Stimulated activated naive B cell treated with anti-CD40 and anti-IgM and Interleukin-4, amounts not matched to agents 10 μg/mL and 1 μg/mL and 100 μg/mL, for 72 hours (primary cell): ENCODE measurements at regions not wholly inside any gene's neighbourhood (a gene's known extent, or its start where the extent isn't known, plus 50 kb on each side); places are given as distances from the start of the nearest gene placed in this dataset.
"Not testable (repeated sequence)": the region's sequence is repeated elsewhere in the genome, so short reads cannot be mapped to it uniquely, and the experiment has no call there.

Source experiments
- ATAC-seq, 2 donors: fragments of 150-1000 bp; cut with Tn5 transposase; replicated peaks; 2 replicates each; pipeline ENCODE4 v1.10.0; 2021; ENCODE audit warnings: moderate library complexity in 1 of 2
- DNase-seq: peaks from one replicate; pipeline ENCODE4 v3.0.0; 2021
- H3K27ac Mint-ChIP-seq: one replicate; pipeline ENCODE4 v1.8.0; 2022; ENCODE audit warnings: mild to moderate bottlenecking, mixed read lengths
- H3K27me3 Mint-ChIP-seq, 2 donors: one replicate each; pipeline ENCODE4 v1.8.0; 2022; ENCODE audit warnings: mixed read lengths in 2 of 2
- H3K36me3 Mint-ChIP-seq, 2 donors: one replicate each; pipeline ENCODE4 v1.8.0; 2022; ENCODE audit warnings: mixed read lengths in 2 of 2, mild to moderate bottlenecking in 1 of 2
- H3K4me1 Mint-ChIP-seq, 2 donors: one replicate each; pipeline ENCODE4 v1.8.0; 2022; ENCODE audit warnings: mixed read lengths in 2 of 2, mild to moderate bottlenecking in 1 of 2
- H3K4me3 Mint-ChIP-seq, 2 donors: one replicate each; pipeline ENCODE4 v1.8.0; 2022; ENCODE audit warnings: mild to moderate bottlenecking in 2 of 2, mixed read lengths in 2 of 2, moderate library complexity in 1 of 2
- H3K9me3 Mint-ChIP-seq, 2 donors: one replicate each; pipeline ENCODE4 v1.8.0; 2022; ENCODE audit warnings: mixed read lengths in 2 of 2, mild to moderate bottlenecking in 1 of 2

DNA sequence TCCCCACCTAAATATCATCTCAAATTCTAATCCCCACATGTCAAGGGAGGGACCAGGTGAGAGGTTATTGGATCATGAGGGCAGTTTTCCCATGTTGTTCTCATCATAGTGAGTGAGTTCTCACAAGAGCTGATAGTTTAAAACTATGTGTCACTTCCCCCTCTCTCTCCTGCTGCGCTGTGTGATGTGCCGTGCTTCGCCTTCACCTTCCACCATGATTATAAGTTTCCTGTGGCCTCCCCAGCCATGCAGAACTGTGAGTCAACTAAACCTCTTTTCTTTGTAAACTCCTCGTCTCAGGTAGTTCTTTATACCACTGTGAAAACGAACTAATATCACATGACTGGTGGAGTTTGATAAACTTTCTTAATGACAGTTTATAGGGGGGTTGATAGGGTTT lies 839.5 kb downstream of the TMEM121 start:
- H3K36me3 Mint-ChIP-seq, H3K4me3 Mint-ChIP-seq, H3K9me3 Mint-ChIP-seq, H3K27ac Mint-ChIP-seq, DNase-seq, H3K4me1 Mint-ChIP-seq, H3K27me3 Mint-ChIP-seq: not testable (repeated sequence)
- peak; percentile 72 to 85 for ATAC-seq

DNA sequence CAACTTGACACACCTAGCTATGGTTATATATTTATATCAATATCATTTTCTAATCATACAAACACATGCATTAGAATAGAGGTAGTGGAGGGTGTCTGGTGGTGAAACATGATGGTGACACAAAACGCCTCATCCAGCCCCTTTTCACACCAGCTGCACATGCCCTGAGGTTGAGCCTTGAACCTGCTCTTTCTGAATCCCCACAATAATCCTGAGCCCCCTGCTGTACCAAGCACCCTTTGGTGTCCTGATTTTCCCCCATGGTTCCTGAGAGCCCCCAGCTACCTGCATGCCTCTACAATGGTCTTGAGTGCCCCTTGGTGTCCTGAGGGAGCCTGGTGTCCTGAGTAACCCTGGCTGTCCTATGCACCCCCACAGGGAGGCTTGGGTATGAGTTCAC lies 840.6 kb downstream of the TMEM121 start:
- ATAC-seq, DNase-seq, H3K4me1 Mint-ChIP-seq, H3K36me3 Mint-ChIP-seq, H3K4me3 Mint-ChIP-seq, H3K9me3 Mint-ChIP-seq, H3K27ac Mint-ChIP-seq, H3K27me3 Mint-ChIP-seq: not testable (repeated sequence)

DNA sequence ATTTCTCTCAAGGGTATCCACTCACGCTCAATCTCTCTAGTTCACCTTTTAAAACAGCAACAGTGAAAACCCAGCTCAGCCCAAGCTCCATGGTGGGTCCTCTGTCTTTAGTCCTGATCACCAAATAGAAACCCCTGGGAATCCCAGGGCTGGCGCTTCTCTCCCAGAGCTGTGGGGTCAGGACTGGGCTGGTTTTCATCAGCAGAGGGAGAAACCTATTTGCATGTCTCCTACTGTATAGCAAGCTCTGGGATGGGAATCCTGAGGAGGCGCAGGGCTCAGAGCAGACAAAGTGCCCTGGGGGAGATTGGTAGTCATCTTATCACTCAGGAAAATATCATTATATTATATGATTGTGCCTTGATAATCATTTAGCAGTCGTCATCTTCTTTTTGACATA lies 843.1 kb downstream of the TMEM121 start:
- H3K36me3 Mint-ChIP-seq, H3K27me3 Mint-ChIP-seq, ATAC-seq, H3K27ac Mint-ChIP-seq, H3K9me3 Mint-ChIP-seq, H3K4me3 Mint-ChIP-seq, DNase-seq: not testable (repeated sequence)
- H3K4me1 Mint-ChIP-seq: peaks cover 13 to 15% of the 10 kb centered on the region in 2 donors

DNA sequence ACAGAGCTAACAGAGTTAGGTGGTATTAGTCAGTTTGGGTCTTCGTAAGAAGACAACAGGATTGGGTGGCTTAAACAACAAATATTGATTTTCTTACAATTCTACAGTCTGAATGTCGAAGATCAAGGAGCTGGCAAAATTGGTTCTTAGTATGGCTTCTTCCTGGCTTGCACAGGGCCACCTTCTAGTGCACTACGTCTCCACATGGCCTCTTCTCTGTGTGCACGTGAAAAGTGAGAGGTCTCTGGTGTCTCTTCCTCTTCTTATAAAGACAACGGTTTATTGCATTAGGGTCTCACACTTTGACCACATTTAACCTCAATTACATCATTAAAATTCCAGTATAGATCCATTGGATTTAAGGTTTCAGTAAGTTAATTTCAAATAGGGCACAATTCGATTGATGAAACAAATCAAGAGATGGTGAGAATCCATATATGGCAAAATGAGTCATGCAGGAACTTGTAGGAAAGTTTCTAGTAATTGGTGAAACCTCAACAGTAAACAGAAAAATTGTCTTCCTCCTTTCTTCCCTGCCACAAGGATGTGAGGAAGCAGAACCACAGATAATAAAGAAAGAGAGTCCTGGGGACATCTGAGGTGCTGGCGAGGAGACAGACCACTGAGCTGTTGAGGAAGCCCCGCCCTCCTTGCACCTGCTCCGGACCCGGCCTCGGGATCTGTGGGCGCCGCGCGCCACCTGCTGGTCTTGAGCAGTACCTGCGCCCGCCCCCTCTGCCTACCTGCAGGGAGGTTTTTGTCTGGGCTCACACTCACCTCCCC lies 846.7 kb downstream of the TMEM121 start:
- ATAC-seq (peak; percentile 96), DNase-seq (peak; percentile 64)
- no peaks in the 10 kb centered on the region for H3K9me3 Mint-ChIP-seq
- peaks cover 11 to 15% of the 10 kb centered on the region in 2 donors for H3K4me1 Mint-ChIP-seq
- H3K27me3 Mint-ChIP-seq: no peaks in the 10 kb centered on the region
- peak overlapping the region; percentile 47 for H3K27ac Mint-ChIP-seq
- no peaks in the 10 kb centered on the region for H3K36me3 Mint-ChIP-seq
- peak overlapping the region; percentile 63 to 69 for H3K4me3 Mint-ChIP-seq

DNA sequence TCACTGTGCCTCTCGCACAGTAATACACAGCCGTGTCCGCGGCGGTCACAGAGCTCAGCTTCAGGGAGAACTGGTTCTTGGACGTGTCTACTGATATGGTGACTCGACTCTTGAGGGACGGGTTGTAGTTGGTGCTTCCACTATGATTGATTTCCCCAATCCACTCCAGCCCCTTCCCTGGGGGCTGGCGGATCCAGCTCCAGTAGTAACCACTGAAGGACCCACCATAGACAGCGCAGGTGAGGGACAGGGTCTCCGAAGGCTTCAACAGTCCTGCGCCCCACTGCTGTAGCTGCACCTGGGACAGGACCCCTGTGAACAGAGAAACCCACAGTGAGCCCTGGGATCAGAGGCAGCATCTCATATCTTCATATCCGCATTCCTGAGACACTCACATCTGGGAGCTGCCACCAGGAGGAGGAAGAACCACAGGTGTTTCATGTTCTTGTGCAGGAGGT lies 847.3 kb downstream of the TMEM121 start:
- Mint-ChIP-seq H3K4me3 (peak overlapping the region; percentile 63 to 69), H3K27ac (peak overlapping the region; percentile 47), H3K4me1 (peaks cover 11 to 15% of the 10 kb centered on the region in 2 donors)
- ATAC-seq, H3K9me3 Mint-ChIP-seq, H3K27me3 Mint-ChIP-seq, H3K36me3 Mint-ChIP-seq, DNase-seq: not testable (repeated sequence)

DNA sequence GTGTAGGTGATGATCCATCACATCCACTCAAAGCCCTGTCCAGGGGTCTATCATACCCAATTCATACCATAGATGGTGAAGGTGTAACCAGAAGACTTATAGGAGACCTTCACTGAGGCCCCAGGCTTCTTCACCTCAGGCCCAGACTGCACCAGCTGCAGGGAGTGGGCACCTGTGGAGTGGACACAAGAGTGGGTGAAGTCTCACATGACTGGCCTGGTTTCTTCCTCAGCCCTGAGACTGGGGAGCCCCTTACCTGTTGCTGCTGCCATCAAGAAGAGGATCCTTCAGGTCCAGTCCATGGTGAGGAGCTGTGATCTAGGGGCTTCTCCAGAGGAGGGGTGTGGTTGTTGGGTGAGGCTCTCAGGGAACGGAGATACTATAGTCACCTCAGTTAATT lies 851.0 kb downstream of the TMEM121 start:
- no peak for ATAC-seq
- H3K9me3 Mint-ChIP-seq: no peaks in the 10 kb centered on the region
- no peak overlapping the region for H3K4me3 Mint-ChIP-seq
- no peak overlapping the region for H3K27ac Mint-ChIP-seq
- H3K4me1 Mint-ChIP-seq: peaks cover 11 to 15% of the 10 kb centered on the region in 2 donors
- H3K27me3 Mint-ChIP-seq: no peaks in the 10 kb centered on the region
- DNase-seq: no peak
- H3K36me3 Mint-ChIP-seq: no peaks in the 10 kb centered on the region

DNA sequence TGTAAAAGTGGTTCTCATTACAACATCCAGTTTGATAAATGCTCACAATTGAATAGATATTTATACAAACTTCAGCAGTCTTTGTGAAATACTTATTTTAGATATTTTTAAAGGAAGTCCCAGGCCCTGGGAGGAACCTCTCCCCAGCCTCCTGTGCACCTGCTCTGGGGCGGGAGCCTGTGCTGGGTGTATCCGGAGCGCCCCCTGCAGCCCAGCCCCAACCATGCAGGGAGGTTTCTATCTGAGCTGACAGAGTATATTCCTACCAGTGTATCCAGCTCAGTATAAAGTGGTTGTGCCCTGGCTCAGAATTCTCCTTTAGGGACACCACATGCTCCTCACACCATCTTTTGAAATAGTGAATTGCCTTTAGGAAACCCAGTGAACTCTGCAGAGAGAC lies 851.8 kb downstream of the TMEM121 start:
- no peak overlapping the region for H3K27ac Mint-ChIP-seq
- DNase-seq: no peak

DNA sequence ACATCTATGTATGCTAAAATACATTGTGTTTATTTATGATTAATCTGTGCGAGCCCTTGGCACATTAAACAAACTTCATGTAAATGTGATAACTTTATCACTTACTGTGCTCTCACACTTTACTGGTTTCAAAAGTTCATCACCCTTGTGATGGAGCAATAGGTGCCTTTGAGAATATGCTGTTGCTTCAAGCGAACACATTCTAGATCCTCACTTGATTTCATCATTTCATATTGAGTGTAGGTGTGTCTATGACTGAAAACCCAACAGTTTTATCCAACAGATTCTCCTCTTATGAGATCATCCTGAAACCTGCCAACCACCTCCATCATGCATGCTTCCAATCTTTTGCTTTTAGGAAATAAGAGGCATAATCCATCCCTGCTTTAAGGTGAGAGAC lies 854.4 kb downstream of the TMEM121 start:
- Mint-ChIP-seq H3K4me1 (no peaks in the 10 kb centered on the region), H3K27ac (no peak overlapping the region)
- ATAC-seq: no peak

More for the DNA sequence above, 851.8 kb downstream of the TMEM121 start:
- Mint-ChIP-seq H3K9me3 (no peaks in the 10 kb centered on the region), H3K4me3 (no peak overlapping the region), H3K4me1 (peaks cover 7 to 11% of the 10 kb centered on the region in 2 donors), H3K36me3 (no peaks in the 10 kb centered on the region), H3K27me3 (no peaks in the 10 kb centered on the region)
- peak; percentile 59 to 71 for ATAC-seq

DNA sequence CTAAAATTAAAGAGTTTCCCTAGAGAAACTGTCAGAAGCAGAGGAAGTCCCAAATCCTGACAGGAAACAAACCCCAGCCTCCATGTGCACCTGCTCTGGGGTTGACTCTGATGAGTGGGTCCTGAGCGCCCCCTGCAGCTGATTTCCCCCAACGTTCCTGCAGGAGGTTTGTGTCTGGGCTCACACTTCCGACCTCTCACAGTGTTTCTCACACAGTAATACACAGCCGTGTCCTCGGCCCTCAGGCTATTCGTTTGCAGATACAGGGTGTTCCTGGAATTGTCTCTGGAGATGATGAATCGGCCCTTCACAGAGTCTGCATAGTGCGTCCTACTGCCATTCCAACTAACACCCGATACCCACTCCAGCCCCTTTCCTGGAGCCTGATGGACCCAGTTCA lies 862.8 kb downstream of the TMEM121 start:
- not testable (repeated sequence) for H3K27ac Mint-ChIP-seq

More for the DNA sequence above, 854.4 kb downstream of the TMEM121 start:
- Mint-ChIP-seq H3K9me3 (no peaks in the 10 kb centered on the region), H3K27me3 (no peaks in the 10 kb centered on the region), H3K4me3 (no peak overlapping the region), H3K36me3 (no peaks in the 10 kb centered on the region)
- DNase-seq: no peak

DNA sequence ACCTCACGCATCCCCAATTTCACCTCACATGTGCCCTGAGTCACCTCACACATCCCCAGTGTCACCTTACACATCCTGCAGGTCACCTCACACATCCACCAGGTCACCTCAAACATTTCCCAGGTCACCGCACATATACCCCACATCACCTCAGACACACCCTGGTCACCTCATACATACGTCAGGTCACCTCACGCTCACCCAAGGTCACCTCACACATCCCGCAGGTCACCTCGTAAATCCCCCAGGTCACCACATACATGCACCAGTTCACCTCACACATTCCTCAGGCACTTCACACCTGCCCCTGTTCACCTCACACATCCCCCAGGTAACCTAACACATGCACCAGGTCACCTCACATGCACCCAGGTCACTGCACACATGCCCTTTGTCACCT lies 864.0 kb downstream of the TMEM121 start:
- H3K9me3 Mint-ChIP-seq: no peaks in the 10 kb centered on the region
- DNase-seq: no peak
- H3K27ac Mint-ChIP-seq: no peak overlapping the region
- no peak for ATAC-seq
- H3K4me1 Mint-ChIP-seq: peaks cover 0 to 4% of the 10 kb centered on the region in 2 donors
- no peak overlapping the region for H3K4me3 Mint-ChIP-seq
- H3K27me3 Mint-ChIP-seq: peaks cover 15 to 16% of the 10 kb centered on the region in 2 donors
- H3K36me3 Mint-ChIP-seq: no peaks in the 10 kb centered on the region

More for the DNA sequence above, 862.8 kb downstream of the TMEM121 start:
- ATAC-seq, H3K4me3 Mint-ChIP-seq, H3K4me1 Mint-ChIP-seq, H3K9me3 Mint-ChIP-seq, DNase-seq, H3K36me3 Mint-ChIP-seq: not testable (repeated sequence)
- H3K27me3 Mint-ChIP-seq: peaks cover 15 to 16% of the 10 kb centered on the region in 2 donors

DNA sequence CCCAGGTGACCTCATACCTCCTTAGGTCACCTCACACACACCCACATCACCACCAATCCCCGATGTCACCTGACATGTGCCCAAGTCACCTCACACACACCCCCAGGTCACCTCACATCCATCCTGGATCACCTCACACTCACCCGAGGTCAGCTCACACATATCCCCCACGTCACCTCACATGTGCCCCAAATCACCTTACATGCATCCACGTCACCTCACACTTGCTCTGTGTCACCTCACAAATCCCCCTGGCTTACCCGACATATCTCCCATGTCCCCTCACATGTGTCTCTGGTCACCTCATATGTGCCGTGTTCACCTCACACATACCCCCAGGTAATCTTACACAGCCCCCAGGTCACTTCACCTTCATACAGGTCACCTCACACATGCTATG lies 864.6 kb downstream of the TMEM121 start:
- H3K27ac Mint-ChIP-seq: no peak overlapping the region
- H3K27me3 Mint-ChIP-seq: peaks cover 15 to 16% of the 10 kb centered on the region in 2 donors
- peaks cover 0 to 4% of the 10 kb centered on the region in 2 donors for H3K4me1 Mint-ChIP-seq
- DNase-seq: no peak
- no peak overlapping the region for H3K4me3 Mint-ChIP-seq
- H3K9me3 Mint-ChIP-seq: no peaks in the 10 kb centered on the region
- ATAC-seq: no peak
- no peaks in the 10 kb centered on the region for H3K36me3 Mint-ChIP-seq

DNA sequence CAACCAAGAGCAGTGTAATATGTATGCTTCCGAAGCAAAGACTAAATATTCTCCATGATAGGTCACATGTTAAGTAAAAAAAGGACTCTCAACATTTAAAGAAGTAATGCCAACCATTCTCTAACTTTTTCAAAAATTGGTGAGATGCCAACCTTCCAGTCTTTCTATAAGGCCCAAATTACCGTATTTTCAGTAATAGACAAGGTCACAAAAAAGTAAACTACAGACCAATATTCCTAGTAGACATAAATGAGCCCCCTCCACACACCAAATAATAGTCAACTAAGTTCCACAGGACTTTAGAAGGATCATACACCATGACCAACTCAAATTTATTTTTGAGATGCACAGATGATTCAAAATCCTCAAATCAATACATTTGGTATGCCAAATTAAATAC lies 867.4 kb downstream of the TMEM121 start:
- peaks cover 19 to 22% of the 10 kb centered on the region in 2 donors for H3K27me3 Mint-ChIP-seq
- H3K36me3 Mint-ChIP-seq: no peaks in the 10 kb centered on the region
- no peak for ATAC-seq
- no peak overlapping the region for H3K4me3 Mint-ChIP-seq
- DNase-seq: no peak
- no peaks in the 10 kb centered on the region for H3K9me3 Mint-ChIP-seq
- H3K27ac Mint-ChIP-seq: no peak overlapping the region
- peaks cover 8% of the 10 kb centered on the region in 2 donors for H3K4me1 Mint-ChIP-seq

DNA sequence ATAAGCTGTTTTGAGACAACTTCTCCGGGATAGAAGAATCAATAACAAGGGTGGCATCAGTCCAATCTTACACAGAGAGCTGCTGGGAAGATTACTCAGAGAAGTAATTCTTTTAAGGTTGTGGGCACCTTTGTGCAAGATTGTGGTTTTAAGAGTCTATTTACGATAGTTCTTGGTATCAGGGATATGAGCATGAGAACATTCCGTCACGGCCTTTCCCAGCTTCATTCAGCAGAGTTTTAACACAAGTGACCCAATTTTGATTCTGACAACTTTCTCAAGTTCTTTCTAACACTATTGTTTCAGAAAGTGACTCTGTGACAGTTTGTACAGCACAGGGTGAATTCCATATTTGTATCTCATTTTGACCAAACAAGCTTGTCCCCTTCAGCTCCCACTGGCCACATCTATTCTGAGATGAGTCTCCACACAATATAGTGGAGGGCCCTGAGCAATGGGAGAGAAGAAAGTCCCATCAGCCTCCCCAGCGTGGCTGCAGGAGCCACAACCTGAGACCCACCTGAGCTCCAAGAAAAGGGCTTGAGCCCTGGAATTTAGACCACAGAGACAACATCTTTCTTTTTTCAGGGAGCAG lies 869.2 kb downstream of the TMEM121 start:
- ATAC-seq (no peak), DNase-seq (no peak)
- Mint-ChIP-seq H3K36me3 (no peaks in the 10 kb centered on the region), H3K27ac (no peak overlapping the region), H3K4me1 (peaks cover 6 to 8% of the 10 kb centered on the region in 2 donors), H3K4me3 (no peak overlapping the region), H3K9me3 (no peaks in the 10 kb centered on the region), H3K27me3 (peaks cover 15 to 19% of the 10 kb centered on the region in 2 donors)

DNA sequence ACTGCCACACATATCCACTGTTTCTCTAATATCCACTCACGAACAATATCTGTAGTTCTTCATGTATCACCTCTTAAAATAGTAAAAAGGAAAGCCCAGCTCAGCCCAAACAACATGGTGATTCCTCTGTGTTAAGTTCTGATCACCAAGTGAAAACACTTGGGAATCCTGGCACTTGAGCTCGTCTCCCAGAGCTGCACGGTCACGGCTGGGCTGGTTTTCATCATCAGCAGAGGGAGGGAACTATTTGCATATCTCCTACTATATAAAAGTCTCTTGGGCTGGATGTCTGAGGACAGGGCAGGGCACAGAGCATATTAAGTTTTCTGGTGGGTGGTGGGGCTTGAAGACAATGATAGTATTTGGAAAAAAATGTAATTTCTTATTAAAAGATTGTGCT lies 870.6 kb downstream of the TMEM121 start:
- Mint-ChIP-seq H3K27me3 (peaks cover 4 to 7% of the 10 kb centered on the region in 2 donors), H3K9me3 (no peaks in the 10 kb centered on the region), H3K36me3 (no peaks in the 10 kb centered on the region), H3K27ac (no peak overlapping the region), H3K4me1 (peaks cover 4 to 8% of the 10 kb centered on the region in 2 donors), H3K4me3 (no peak overlapping the region)
- DNase-seq (no peak), ATAC-seq (no peak)

DNA sequence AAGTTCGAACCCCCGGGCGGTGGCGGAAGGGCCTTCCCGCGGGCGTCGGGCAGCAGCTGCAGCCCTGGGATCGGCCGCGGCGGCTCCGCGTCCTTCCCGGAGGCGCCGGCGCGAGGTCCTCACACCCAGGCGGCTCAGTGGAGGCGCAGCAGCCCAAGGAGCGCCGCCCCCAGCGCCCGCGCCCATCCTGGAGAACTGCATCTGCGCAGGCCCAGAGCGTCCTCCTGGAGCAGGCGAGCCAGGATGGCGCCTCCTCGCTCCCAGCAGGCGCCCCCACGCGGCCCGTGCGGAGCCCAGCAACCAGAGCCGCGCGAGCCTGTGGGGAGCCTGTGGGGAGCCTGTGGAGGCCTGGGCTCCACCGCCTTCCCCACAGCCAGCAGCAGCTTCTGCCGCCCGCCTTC lies 872.5 kb downstream of the TMEM121 start:
- ATAC-seq: not testable (repeated sequence)

More for the DNA sequence above, 872.5 kb downstream of the TMEM121 start:
- not testable (repeated sequence) for H3K27me3 Mint-ChIP-seq, H3K9me3 Mint-ChIP-seq, H3K36me3 Mint-ChIP-seq, H3K27ac Mint-ChIP-seq, DNase-seq, H3K4me1 Mint-ChIP-seq, H3K4me3 Mint-ChIP-seq
